GM21723 (cell line): ENCODE measurements at regions not wholly inside any gene's neighbourhood (a gene's known extent, or its start where the extent isn't known, plus 50 kb on each side); places are given as distances from the start of the nearest gene placed in this dataset.
"Not testable (repeated sequence)": the region's sequence is repeated elsewhere in the genome, so short reads cannot be mapped to it uniquely, and the experiment has no call there.

ENCODE experiments used
- ATAC-seq: cut with Tn5 transposase; IDR thresholded peaks from one replicate; pipeline ENCODE4 v1.9.1; 2021; ENCODE audit warnings: mild to moderate bottlenecking, moderate library complexity; ENCODE audit not compliant: unreplicated experiment

DNA sequence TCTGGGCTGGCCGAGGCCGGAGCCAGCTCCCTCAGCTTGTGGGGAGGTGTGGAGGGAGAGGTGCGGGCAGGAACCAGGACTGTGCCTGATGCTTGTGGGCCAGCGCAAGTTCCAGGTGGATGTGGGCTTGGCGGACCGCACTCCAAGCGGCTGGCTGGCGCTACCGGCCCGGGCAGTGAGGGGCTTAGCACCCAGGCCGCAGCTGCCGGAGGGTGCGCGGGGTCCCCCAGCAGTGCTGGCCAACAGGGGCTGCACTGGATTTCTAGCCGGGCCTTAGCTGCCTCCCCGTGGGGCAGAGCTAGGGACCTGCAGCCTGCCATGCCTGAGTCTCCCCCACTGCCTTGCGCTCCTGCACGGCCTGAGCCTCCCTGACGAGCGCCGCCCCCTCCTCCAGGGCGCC, 242.8 kb downstream of the CCSER2 start:
- no peak for ATAC-seq

DNA sequence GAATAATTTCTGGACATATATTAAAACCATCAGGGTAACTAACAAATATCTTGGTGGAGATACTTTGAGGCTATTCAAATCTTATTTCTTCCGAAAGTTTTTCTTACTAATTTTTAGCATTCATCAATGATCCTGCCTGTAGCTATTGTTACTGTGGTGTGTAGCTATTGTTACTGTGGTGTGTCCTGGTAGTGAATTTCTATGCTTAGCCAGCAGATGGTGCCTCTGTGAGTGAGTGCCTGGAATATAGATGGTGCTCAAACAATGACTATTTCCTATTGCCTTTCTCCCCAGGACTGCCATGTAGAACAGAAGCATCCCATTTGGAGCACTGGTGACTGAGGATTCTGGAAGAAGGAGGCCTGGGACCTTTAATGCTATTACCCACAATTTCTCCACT, 245.7 kb downstream of the CCSER2 start:
- no peak for ATAC-seq

- ATAC-seq: no peak
Observed at GRCh38 chr10:84581976-84582375, 253.6 kb downstream of the CCSER2 start.

DNA sequence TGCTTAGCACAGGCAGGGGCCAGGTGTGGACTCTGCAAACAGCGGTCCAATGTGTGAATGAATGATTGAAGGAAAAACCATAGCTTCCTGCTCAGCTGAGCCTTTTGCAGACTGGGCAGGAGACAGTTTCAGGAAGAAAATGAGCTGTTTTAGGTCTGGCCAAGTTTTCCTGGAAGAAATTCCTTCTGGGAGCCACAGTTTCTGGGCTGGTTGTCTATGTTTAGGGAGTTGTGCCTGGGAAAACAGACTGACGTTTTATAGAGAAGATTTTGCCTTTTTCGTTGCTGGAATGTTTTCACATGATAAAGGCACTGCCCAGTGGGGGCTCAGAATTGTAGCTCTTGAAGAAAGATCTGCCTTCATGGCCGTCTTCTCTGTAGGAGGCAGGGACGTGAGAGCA, 255.1 kb downstream of the CCSER2 start:
- ATAC-seq: no peak

- no peak for ATAC-seq
Observed at GRCh38 chr10:84587789-84588188, 259.4 kb downstream of the CCSER2 start.

DNA sequence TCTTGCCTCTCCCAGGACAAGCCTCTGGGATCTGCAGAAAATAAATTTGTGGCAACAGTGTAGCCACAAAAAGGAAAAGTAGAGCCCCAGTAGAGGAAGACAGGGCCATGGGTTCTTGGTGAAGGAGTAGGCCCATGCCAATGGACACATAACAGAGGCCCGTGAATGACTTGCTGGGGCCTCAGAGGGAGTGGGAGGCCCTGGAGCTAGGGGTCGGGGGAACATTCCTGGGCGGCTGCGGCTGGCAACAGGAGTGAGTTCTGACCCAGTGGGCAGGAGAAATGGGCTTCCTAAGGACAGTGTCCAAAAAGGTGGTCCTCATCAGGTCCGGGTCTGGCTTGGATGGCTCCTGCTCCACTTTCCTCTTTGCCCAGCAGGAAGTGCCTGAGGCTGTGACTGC, 260.0 kb downstream of the CCSER2 start:
- no peak for ATAC-seq

- no peak for ATAC-seq
Observed at GRCh38 chr10:84588971-84589370, 260.6 kb downstream of the CCSER2 start.

DNA sequence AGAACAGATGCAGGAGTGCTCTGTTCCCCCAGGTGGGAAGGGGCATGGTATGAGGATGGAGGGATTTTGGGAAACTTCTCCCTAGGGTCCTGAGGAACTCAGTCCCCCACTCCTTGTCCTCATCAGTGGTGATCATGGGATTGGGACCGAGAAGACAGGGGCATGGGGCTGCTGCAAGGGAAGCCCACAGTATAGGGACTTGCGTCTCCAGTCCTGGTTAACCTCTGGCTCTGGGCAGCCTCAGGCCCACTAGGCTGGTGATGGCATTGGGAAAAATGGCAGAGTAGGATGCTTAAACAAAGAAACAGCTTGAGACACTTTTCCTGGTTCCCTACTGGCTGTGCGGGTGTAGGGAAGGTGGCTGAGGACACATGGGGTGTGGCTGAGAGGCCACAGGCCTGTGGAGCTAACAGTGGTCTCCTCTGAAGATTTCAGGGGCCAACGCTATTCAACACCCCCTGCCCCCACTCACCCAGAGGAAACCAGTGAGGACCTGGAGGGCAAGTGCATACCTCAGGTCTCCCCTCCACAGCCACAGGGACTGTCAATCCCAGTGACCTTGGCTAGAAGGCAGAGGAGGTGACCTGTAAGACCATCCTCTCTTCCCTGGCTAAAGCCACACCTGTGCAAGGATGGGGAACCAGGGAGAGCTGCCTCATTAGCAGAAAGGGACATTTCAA, 261.3 kb downstream of the CCSER2 start:
- ATAC-seq: no peak

GRCh38 chr10:84590327-84591193, 262.2 kb downstream of the CCSER2 start:
- no peak for ATAC-seq

- no peak for ATAC-seq
Observed at GRCh38 chr10:84593506-84593905, 265.1 kb downstream of the CCSER2 start.

GRCh38 chr10:84596585-84596984, 268.2 kb downstream of the CCSER2 start:
- ATAC-seq: no peak

DNA sequence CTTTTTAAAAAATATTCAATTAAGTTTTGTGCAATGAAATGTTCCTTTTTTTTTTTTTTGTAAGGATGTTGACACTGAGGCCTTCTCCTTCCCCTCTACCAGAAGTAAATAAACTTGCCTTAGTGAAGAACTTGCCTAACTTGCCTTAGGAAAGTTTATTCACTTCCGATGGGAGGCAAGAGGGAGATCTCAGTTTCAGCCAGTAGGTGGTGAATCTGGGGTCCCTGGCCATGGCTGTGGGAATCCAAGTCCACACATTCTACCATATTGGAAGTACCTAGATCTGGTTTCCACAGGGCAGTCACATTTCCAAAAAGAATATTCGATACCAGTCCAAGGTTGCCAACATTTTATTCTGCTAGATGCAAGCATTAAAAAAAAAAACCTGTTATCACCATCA, 270.9 kb downstream of the CCSER2 start:
- ATAC-seq: no peak

- no peak for ATAC-seq
Observed at GRCh38 chr10:84600947-84601346, 272.6 kb downstream of the CCSER2 start.

- ATAC-seq: not testable (repeated sequence)
Observed at GRCh38 chr10:84602543-84602942, 274.2 kb downstream of the CCSER2 start.

GRCh38 chr10:84603971-84604370, 275.6 kb downstream of the CCSER2 start:
- no peak for ATAC-seq

DNA sequence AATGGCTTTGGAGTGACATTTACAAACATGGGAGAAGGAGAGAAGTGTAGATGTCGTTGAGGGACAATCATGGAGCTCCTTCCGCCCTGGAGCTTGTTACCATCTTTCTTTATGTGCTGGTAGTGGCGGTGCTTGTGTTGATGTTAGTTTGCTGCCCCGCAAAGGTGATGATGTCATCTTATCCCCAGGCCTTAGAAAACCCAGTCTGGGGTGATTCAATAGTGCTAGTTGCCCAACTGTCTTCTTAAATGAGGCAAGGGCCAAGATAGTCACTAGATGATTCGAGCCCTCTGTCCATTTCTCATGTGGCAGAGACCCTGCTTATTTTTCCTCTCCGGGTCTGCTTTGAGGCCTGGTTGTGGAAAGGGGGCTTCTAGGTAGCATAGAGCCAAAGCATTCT, 277.4 kb downstream of the CCSER2 start:
- no peak for ATAC-seq

DNA sequence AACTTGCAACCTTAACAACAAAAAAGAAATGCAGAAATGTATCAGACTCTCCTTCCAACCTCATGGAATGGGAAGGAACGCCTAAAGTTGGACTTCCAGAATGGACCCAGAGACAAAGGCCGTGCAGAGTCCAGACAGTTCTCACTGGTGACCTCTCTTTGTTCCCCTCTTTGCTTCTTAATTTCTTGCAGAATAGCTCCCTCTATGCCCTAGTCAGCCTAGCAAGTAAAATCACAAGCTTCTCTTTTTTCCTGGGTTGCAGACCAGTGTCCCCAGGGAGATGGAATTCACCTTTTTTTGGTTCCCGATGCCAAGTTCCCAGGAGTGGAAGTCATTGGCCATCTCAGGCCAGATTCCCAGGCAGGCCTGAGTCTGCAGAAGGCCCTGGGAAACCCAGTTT, 278.0 kb downstream of the CCSER2 start:
- no peak for ATAC-seq

- no peak for ATAC-seq
Observed at GRCh38 chr10:84607044-84607443, 278.7 kb downstream of the CCSER2 start.

GRCh38 chr10:84607523-84607922, 279.1 kb downstream of the CCSER2 start:
- ATAC-seq: no peak

DNA sequence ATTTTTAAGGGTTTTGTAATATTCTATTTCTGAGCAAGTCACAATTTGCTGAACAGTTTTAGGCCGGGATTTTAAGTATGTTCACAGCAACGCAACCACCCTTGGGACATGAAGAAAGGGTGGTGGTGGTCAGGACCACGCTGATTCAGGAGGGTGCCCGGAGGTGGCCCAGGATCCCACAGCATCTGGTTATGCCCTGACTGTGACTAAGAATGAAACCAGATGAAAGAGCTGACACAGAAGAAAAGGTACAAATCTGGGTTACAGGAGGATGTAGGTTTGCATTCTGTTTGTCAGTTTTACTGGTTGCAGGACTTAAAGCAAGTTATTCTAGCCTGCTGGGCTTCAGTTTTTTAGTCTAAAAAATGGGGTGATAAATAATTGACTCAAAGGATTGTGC, 279.7 kb downstream of the CCSER2 start:
- ATAC-seq: peak; percentile 62

DNA sequence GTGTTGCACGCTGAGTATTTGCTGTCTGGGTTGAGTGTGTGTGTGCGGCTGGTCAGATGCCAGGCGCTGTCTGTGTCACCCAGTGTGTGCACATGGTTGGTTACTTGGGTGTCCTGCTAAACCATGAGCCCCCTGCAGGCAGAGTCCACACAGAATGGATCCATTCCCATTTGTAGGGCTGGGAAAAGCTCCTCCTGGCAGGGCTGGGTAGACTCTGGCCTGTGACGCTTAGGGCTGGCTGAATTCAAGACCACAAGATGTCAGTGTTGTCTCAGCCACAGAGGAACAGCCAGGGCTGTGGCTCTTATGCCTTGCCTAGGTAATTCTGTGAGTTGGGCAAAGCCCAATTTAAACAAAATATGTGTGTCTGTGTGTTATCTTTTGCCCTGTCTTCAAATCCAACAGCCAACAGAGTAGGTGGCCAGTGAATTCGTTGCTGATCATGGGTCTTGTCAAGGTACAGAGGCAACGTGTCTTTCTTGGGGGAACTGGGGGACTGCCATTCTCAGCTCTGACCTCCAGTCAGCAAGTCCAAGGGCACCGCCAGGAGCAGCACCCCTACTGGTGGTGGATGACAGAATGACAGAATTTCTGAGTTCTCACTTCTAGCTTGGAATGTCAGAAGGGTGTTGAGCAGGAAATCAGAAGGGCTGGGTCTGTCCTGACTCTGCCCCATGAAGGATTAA, 285.1 kb downstream of the CCSER2 start:
- no peak for ATAC-seq
